ENCODE measurements at regions not wholly inside any gene's neighbourhood (a gene's known extent, or its start where the extent isn't known, plus 50 kb on each side); places are given as distances from the start of the nearest gene placed in this dataset.

DNA sequence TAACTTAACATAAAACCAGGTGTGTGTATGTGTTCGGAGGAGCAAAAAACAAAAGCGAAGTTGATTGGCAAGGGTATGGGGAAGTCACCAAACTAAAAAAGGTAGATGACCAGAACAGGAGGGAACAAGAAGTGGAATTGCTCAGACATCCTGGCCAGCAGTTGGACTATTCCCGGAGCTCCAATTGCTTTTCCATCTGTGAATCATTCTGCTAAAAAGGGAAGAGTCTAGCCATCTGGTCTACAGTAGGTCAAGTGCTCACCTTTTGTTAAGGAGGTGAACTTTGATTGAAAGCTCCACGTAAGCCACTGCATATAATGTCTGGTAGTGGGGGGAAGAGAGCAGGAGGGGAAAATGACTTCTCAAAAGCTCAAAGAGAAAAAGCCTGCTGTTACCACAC, 50.0 kb upstream of the BET1 start:
- DNase-seq: no peak
- intact Hi-C loops (cut with DNase I): no loop called here

DNA sequence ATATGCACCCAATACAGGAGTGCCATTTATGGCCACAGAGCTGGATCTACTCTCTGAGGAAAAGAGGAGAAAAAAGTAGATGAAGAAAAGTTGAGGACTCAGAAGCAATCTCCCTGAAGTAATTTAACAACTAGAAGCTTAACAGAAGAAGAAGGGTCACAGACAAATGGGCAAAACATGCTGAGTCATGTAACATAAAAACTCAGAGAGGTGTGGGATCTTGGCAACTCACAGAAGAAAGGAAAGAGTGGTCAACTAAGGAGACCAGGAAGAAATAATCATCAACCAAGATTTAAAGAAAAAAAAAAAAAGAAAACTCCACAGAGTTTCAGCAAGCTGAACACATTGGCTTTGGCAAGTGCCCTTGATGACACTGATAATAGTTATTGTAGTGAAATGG, 51.8 kb upstream of the BET1 start:
- intact Hi-C loops (cut with DNase I): no loop called here
- DNase-seq: no peak

DNA sequence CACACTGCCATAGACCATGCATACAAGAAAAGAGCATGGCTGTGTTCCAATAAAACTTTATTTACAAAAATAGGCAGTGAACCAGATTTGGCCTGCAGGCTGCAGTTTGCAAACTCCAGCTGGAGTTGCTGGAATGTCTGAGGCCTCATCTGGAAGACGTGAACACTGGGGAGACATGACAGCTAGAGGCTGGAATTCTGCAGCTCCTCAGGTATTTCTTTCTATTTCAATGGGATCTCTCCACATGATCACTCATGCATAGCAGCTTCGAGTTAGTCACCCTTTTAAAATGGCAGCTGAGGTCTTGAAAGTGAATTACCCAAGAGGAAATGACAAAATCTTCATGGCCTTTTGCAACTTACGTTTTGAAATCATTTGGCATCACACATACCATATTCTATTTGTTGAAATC, 52.6 kb upstream of the BET1 start:
- DNase-seq: no peak
- intact Hi-C loops (cut with DNase I): no loop called here

DNA sequence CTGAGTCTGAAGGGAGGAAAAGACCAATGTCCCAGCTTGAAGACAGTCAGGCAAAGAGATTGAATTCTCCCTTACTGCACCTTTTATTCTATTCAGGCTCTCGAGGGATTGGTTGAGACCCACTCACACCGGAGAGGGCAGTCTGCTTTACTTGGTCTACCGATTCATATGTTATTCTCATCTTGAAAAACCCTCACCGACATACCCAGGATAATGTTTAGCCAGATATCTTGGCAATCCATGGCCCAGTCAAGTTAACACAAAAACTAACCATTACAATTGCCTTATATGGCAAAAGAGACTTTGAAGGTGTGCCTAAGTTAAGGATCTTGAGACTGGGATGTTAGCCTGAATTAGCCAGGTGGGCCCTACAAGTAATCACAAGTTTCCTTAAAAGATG, 53.8 kb upstream of the BET1 start:
- no peak for DNase-seq
- intact Hi-C loops (cut with DNase I): no loop called here

DNA sequence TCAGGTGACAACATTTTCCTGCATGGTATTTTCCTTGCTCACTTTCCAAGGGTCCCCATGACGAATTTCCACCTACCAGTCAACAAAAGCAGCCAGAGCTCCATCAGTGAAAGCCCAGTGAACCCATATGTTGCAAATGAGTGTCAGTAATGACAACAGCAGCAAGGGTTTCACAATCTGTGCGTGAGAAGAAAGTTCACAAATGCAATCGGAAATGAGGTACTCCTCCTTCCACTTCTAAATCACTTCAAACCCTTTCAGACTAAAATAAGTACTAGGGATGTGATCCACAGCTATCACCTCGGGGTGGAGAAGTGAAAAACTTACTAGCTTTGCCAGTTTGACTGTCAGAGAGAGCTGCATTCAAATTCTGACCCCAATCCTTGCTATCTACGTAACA, 55.6 kb upstream of the BET1 start:
- intact Hi-C loops (cut with DNase I): no loop called here
- DNase-seq: no peak

DNA sequence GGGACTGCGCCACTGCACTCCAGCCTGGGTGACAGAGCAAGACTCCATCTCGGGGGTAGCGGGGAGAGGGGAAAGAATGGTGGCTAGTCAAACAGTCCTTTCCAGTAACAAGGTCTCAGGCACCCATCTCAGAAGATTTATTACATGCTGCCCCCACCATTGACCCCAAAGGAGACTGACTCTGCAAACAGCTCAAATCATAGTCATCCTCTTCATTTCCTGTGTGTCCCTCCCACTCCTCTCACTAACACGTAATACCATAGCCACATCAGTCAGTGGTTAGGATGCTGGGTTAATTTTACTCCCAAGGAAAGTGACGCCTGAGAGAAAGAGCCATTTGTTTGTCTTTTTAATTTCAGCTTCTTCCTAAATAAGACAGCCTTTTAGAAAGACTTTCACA, 56.6 kb upstream of the BET1 start:
- DNase-seq: no peak
- intact Hi-C loops (cut with DNase I): no loop called here

DNA sequence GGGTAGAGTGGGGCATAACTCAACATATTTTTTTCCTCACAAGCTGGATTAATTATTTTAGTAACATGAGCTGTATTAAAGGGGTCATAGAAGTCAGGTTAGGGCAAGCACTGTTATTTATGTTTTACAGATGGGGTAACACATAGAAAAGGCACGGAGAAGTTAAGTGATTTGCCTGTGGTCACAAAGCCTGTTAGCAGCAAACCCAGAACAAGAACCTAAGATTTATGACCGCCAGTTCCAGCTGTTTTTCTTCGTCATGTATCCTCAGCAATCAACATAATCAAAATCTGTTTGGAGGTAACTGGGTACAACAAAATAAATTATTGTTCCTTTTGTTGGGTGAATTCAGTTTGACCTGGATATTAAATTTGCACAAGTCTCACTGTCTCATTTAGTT, 57.2 kb upstream of the BET1 start:
- intact Hi-C loops (cut with DNase I): no loop called here
- DNase-seq: no peak

DNA sequence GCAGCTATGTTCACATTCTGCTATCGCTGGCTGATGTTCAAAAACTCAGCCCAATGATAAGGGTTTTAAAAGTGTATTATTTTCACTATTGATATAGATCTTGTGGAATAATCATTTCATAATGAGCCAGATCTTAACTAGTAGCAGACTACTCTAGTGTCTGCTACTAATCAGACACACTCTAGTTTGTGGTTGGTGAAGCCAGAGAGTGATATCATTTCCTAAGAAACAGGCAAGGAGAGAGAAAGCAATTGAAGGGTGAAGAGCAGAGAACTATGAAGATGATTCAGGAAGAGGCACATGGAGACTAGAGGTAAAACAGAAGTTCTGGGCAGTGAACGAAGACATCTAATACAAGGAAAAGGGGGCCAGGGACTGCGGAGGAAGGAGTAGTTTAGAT, 58.2 kb upstream of the BET1 start:
- intact Hi-C loops (cut with DNase I): no loop called here
- DNase-seq: no peak

DNA sequence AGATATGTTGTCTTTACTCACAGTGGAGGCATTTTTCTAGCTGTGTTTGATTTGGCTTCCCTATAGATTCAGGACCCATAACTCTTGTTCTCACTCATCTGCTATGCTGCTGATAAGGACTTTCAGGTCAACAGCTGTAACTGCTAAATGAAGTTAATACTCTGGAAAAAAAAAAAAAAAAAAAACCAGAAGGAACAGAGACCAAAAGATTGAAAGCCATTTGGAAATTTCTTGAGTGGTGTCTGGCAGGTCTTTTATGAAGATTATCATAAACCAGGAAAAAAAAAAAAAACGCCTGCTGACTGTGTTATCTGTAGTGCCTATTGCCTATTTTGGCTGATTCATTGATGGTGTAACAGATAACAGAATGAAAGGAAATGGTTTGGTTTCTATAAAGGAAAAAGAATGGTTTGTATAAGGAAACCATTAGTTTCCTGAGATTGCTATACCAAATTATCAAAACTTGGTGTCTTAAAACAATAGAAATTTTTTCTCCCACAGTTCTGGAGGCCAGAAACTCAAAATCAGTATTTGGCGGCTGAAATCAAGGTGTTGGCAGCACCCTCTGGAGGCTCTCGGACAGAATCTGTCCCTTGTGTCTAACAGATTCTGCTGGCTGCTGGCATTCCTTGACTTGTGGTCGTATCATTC, 60.5 kb upstream of the BET1 start:
- DNase-seq: no peak
- intact Hi-C loops (cut with DNase I): no loop called here

DNA sequence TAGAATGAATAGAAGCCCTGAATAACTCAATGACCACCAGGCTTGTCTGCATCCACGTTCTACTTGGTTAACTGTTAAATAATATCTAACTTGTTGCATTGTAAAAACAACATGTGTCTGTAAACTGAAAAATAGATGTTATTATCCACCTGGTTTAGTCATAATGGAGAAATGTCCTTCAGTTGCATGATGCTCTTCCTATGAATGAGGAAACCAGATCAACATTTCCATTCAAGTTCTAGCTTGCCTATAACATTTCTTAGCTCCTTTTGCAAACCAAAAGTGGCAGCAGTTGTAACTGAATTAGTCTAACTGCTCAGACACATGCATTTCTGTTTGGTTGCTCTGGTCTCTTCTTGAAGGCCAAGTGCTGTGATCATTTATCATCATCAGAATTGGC, 62.9 kb upstream of the BET1 start:
- intact Hi-C loops (cut with DNase I): no loop called here
- DNase-seq: no peak

DNA sequence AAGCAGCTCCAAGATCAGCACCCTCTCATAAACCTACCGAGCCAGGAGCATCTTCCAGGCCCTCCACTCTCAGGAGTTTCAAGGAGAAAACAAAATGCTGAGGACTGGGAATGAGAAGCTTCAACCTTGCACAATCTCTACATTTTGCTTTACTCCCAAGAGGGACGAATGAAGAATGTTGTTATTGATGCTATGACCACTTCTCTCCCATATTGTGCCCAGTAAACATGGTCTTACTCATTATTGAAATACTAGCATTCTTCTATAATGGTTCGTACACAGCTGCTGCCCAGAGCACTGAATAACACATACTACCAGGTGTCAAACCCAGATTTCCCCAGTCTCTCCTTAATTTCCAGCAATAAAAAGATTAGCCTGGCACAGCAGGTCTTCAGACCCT, 63.4 kb upstream of the BET1 start:
- intact Hi-C loops (cut with DNase I): no loop called here
- no peak for DNase-seq

DNA sequence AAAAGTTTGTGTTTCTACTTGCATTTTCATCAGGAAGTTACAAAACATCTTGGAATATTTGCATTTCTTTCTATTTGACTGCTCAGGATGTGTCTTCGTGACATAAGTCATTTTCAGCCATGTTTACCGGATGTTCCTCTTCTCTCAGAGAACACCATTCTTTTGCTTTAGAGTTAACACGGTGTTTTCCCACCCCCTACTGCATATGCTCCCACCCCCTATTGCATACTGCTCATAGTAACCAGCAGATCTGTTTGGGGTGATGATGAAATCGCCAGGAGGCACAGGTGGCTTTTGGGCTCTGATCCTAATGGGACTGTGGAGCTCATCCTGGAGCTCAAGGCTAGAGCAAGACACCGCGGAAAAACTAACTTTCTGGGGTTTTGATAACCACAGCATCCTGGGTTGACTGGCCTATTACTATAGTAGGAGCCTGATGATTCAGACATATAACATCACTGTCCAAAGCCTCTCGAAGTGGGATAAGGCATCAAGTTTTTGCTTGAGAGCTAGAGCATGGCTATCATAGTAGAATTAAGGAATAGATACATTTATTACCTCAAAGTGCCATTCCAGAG, 65.1 kb upstream of the BET1 start:
- no peak for DNase-seq
- intact Hi-C loops (cut with DNase I): no loop called here

DNA sequence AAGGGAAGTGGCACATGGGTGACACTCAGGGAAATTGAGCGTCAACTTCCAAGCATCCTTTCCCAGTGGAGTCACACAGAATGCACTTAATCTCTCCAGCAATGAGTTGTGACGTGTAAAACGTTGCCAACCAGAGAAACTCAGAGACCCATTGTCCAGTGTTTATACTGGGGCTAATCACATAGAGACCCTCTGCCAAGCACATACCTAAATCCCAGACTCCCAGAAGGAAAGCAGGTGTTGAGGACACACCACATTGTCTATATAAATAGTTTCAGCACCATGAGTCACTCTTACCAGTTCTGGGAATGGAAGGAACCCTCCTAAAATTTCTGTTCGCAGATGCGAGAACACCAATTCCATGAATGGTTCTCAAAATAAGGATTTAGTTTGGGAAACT, 76.4 kb upstream of the BET1 start:
- intact Hi-C loops (cut with DNase I): no loop called here
- DNase-seq: no peak

DNA sequence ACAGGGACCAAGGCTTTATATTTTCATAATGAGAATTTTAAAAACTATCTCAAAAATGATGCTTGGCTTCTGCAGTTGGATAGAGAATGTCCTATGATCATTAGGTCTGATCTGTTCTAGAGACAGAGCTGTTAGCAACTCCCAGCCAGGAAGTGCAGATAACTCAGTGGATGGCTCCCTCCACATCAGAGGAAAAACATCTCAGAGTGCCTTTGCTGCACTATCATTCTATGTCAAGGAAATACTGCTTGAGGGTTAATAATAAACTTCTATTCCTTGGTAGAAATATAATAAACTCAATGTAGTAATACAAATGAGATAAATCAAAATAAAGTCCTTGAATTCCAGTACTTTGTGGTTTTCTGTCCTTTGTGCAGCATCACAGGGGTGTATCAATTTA, 78.0 kb upstream of the BET1 start:
- intact Hi-C loops (cut with DNase I): no loop called here
- DNase-seq: no peak

DNA sequence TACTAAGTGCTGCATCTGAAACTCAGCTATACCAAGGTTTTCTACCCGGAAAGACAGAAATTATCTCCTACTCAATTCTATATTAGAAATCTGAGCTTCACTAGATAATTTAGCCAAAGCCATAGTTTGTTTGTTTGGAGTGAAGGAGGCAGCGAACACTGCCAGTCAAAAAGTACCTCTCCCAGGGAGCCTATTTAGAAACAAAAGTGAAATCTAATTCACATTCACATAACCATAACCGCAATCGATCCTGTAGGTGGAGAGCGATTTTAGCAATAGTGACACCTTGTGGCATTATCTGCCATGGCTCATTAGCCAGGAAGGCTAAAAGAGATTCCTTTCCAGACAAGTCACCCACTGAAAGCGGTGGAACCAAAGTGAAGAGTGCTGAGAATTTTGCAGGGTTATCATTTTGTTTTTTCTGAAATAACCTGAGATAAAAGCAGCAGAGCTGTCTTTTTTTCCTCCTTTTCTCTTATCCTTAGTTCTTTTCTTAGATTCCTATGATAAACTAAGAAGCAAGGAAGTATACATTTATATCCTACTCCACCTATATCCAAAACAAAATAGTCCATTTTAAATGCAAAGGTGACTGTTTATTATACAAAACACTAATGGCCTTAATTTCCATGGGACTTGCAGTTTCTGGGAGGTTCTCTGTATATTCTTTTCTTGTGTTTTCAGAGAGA, 83.7 kb upstream of the BET1 start:
- peak in 30 of 42 donors; percentile 7 to 74 (median 44) for DNase-seq
- intact Hi-C loops (cut with DNase I): no loop called here

DNA sequence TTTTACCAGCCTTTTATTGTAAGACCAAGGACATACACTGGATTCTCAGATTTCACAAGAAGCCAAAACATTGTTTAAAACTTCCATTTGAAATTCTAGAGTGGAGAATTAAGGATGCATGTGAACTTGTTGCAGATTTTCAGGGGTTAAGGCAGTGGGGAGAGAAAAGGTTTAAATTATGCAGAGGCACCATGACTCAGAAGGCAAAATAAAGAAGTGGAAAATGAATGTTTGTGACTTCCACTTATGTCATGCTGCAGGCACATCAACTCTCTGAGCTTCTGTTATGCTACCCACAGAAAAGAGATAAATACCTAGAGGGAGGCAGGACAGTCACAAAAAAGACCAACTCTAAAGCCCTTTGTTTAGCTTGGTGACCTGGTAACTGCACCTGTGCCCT, 84.4 kb upstream of the BET1 start:
- DNase-seq: no peak
- intact Hi-C loops (cut with DNase I): no loop called here

DNA sequence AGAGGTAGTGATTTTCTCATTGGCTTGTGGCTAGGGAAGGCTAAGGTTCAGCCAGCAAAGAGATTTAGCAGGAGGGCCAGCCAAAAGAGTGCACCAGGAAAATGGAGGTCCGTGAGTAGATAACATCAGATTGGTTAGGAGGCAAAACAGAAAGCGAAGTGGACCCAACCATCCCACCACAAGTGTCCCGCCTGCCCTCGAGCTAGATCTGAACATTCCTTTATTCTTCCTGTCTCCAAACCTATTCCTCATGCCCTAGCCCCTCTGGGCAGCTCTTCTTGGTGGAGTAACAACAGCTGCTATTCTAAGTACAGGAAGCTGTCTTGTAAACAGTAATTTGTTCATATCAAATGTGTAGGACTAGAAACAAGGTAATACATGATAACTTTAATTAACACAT, 85.7 kb upstream of the BET1 start:
- intact Hi-C loops (cut with DNase I): no loop called here
- no peak for DNase-seq

DNA sequence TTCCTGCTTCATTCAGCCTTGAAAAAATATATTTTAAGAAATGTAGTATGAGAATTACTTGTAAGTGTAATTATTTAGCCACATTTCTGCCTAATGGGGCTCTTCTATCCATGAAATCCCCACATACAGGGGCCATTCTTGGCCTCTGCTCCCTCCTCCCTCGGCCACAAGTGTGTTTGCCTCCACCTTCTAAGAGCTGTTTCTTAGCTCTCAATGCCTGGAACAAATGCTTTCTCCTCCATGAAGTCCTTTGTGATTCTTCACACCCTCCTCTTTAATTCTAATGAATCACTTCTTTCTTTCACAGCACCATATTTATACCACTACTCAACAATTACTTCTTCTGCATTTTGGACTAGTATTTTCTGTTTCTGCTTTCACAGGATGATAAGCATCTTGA, 88.8 kb upstream of the BET1 start:
- intact Hi-C loops (cut with DNase I): no loop called here
- no peak for DNase-seq

DNA sequence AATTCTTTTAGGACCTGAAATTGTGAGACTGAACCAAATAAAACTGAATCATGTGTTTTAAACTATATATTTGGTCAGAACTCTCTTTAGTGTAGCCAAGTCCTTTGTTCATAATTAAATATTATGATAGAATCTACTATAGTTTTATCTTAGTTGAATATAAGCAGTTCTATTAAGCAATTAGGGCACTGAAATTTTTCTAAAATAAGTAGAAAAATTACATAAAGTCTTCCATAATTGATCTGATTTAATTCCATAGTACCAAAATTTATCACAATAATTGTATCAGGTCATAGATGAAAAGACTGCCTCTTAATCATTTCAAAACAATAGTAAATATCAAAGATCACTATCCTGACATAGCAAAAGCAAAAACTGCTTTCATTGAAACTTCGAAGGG, 90.1 kb upstream of the BET1 start:
- intact Hi-C loops (cut with DNase I): no loop called here
- DNase-seq: no peak

DNA sequence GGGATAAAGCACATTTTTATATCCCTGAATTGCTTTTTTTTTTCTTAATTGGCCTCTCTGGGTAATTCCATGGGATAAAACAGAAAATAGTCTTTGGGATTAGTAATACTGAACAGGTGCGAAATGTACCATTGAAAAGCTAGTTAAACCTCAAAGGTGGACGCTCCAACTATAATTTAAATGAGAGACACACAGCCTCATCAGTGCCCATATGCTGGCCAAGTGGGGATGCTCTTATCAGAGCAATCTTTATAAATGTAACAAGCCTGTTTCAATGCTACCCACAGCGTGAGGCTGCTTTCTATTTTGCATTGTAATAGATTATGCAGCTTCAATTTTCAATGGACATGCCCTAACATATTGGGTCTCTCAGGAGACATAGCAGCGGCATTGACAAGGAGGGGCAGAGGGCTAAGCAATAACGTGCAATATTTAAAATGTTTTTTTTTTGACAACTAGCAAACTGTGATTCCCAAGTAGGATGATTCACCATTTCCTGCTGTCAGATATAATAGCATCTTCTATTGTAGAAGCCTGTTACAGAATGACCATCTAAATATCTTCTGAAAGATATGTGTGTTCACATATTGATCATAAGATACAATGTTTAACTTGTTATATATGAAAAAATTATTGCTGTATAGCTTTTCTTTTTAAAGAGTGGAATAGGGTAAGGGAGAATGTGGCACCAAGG, 91.3 kb upstream of the BET1 start:
- DNase-seq: no peak
- intact Hi-C loops (cut with DNase I): no loop called here

DNA sequence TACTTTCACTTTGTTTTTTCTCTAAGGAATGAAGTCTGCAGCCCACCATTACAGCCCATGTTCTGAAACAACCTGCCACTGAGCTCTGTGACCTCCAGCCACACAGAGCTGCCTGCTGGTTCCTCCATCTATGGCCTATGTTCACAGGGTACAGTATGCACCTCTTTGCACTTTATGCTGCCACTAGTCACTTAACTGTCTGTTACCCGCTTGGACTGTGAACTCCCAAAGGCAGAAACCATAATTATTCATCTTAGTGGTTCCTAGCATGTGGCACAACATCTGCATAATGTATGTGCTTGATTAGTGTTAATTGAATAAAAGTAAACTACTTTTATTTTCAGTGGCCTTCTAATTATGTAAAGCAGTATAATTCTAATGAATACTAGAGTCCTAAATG, 95.5 kb upstream of the BET1 start:
- intact Hi-C loops (cut with DNase I): no loop called here
- DNase-seq: no peak
